GM19467 (cell line): ENCODE measurements at regions not wholly inside any gene's neighbourhood (a gene's known extent, or its start where the extent isn't known, plus 50 kb on each side); places are given as distances from the start of the nearest gene placed in this dataset.

Source experiments
- ATAC-seq: cut with Tn5 transposase; IDR thresholded peaks from one replicate; pipeline ENCODE4 v1.9.1; 2021; ENCODE audit warnings: mild to moderate bottlenecking, moderate library complexity; ENCODE audit not compliant: unreplicated experiment

DNA sequence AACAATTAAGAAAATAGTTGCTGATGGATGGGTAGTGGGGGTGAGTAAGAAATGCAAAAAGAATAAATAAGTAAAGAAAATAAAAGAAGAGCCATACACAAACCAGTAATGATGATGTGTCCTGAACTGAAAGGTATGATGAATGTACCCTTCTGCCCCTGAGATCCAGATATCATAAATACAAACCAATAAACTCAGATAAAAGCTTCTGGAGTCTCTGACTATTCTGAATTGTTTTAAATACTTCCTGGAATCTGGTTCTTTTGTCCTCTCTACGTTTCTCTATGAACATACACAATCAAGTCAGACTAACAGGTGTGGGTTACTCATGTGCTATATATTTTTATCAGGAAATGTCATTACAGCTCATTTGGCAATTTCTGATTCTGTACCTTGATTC is 153.4 kb downstream of the PPP1R2C start:
- ATAC-seq = no peak

DNA sequence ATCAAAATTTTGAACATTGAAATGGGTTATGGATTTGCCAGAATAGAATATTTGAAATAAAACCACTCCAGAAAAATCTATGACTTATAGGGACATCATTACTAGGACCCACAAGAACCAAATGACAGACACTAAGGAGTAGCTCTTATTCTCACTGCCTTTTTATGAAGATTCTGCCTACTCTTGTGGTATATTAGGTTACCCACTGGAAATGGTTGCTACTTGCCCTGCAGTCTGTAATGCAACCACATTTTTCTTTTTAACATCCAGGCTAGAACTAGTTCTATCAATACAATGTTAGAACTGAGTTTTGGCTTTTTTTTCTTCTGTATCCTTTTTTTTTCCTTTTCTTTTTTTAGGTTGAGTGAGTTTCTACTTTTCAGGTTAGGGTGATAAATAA is 158.9 kb downstream of the PPP1R2C start:
- no peak for ATAC-seq

DNA sequence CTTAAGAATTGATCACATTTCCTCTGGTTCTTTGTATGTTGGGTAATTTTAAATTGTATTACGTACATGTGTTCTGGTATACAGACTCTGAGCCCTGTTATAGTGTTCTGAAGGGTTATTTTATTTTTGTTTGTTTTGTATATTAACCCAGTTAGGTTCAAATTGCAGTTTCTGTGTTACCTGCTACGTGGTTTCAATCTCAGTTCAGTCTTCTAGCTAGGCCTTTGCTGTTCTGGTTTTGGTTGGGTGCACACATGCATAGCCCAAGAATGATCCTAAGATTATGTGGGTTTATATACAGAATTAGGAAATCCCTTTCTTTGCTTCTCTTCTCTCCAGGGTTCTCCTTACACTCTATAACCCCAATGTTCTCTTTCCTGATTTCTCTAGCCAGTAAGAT is 161.0 kb downstream of the PPP1R2C start:
- no peak for ATAC-seq

DNA sequence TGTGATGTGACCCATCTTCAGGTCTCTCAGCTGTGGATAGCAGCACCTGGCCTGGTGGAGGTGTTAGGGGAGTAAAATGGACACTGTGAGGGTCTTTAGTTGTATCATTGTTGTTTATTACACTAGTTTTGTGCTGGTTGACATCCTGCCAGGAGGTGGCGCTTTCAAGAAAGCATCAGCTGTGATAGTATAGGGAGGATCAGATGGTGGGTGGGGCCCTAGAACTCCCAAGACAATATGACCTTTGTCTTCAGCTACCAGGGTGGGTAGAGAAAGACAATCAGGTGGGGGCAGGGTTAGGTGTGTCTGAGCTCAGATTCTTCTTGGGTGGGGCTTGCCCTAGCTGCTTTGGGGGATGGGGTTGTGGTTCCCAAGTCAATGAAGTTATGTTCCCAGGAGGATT is 162.8 kb downstream of the PPP1R2C start:
- ATAC-seq = no peak

DNA sequence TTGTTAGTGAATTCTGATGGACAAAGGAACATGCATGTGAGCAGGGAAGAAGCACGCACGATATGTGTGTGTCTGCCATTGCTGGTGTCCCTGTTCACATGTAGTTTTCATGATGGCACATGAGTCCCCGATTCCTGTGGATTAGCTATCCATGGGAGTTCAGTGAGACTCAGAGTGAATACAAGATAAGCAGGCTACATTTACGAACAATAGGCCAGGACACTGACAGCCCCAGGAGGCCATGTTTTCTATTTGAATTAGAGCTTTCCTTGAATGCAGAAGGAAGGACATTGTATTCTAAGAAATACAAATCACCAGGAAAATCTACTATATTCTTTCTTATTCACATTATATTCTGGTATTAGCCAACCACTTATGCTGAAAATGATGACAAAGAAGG is 171.4 kb downstream of the PPP1R2C start:
- ATAC-seq = no peak

DNA sequence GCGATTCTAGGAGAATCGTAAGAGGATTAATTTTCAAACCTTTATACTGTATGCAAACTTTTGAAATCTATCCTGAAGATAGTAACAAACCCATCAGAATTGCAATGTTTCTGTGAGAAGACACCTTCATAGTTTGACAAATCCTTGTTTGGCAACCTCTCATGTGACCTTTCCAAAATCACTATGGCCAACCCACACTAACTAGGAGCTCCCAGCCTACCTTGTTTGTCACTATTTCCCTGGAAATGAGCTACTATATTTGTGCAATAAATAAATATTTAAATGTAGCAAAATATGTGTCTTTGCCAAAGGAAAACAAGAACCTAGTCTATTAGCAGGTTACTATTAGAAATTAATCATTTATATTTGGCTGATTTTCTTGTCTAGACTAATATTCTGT is 173.7 kb downstream of the PPP1R2C start:
- no peak for ATAC-seq

DNA sequence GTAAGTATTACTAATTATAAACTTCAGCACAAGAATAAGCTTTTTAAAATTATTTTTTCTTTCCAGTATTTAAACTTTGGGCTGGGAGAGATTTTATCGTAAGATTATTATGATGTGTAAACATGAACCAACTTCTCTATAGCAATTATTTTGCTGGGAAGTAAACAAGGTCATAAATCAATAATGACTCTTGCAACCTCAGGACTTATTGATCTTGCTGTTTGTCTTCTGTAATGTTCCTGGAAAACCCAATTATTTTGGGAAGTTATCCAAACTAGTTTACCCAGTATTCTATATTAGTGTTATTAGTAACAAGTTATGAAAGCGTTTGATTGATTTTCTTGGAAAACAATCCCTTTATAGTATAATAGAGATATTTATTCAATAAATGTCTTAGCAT is 174.9 kb downstream of the PPP1R2C start:
- ATAC-seq = no peak

DNA sequence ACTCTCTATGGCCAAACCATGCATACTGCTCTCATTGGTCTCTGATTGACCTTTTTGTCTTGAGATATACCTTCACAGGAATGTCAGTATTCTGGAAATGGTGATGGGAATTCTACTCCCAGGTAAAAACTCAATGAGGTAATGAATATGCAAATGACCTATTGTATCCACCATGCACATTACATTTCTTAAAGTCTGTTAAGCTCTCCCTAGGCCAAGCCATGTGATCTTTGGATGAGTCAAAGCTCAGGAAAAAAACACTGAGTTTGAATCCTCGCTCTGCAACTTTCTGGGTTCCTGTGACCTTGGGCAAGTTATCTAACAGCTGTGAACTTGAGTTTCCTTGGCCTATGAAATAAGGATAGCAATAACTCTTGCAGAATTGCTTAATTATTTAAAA is 175.4 kb downstream of the PPP1R2C start:
- no peak for ATAC-seq

DNA sequence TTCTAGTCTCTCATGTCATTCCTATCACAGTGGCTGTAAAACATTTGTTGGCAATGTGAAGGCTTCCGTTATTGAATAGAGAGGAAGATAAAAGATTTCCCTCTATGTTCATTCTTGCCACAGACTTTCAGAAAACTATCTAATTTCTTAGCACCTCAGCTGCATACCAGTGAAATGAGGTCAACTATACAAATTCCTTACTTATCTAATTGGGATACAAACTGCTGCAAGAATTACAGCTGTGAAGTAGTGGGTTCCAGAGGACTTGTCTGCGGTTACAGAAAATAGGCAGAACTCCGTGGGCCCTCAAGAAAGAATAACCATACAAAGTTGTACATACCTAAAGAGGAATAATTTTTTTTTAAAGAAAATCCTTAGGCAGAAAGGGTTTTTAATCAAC is 175.8 kb downstream of the PPP1R2C start:
- no peak for ATAC-seq

DNA sequence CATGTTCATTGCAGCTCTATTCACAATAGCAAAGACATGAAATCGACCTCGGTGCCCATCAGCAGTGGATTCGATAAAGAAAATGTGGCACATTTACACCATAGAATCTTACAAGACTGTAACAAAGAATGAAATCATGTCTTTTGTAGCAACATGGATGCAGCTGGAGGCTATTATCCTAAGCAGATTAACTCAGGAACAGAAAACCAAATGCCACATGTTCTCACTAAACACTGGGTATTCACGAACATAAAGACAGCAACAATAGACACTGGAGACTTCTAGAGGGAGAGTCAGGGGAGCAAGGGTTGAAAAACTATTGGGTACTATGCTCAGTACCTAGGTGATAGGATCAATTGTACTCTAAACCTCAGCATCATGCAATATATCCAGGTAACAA is 180.5 kb downstream of the PPP1R2C start:
- ATAC-seq = no peak

DNA sequence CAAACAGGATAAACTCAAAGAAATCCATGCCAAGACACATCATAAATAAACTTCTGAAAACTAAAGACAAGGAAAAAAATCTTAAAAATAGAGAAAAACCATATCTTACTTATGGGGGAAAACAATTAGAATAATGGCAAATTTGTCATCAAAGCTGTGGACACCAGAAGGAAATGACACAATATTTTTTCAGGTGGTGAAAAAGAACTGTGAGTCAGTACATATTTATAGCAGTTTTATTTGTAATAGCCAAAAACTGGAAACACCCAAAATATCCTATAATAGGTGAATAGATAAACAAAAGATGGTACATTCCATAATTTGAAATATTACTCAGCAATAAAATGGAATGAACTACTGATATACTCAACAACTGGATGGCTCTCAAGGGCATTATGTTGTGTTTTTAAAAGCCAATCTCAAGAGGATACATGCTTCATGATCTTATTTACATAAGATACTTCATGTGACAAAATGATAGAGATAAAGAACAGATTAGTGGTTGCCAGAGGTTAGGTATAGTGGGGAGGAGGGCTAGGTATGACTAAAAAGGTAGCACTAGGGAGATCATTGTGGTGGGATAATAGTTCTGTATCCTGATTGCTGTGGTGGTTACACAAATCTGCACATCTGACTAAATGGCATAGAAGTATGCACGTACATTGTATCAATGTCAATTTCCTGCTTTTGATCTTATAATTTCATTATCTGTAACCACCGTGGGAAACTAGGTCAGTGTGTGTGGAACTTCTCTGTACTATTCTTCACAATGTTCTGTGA is 191.9 kb downstream of the PPP1R2C start:
- no peak for ATAC-seq

DNA sequence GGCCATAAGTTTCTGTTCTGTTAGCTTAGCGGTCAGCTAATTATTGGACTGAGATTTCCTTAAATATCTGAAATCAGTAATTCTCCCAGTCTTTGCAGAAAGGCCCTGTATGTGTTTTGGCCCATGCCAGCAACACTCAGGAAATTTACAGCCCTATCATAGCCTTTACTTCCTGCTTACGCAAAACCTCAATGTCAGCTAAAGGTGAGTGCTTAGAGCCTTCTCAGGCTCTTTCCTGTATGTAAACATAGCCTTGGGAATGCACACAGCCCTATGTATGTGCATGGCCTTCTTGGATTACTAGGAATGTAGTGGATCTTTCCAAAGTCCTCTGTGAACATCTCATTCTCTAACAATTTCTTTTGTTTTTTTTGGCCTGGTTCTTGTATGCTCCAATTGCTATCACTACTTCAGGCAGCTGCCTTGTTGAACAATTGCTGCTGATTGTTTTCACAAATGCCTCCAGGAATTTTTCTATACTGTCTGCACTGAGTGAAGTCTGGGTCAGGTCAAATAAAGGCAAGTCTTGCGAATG is 200.0 kb downstream of the PPP1R2C start:
- ATAC-seq = no peak

DNA sequence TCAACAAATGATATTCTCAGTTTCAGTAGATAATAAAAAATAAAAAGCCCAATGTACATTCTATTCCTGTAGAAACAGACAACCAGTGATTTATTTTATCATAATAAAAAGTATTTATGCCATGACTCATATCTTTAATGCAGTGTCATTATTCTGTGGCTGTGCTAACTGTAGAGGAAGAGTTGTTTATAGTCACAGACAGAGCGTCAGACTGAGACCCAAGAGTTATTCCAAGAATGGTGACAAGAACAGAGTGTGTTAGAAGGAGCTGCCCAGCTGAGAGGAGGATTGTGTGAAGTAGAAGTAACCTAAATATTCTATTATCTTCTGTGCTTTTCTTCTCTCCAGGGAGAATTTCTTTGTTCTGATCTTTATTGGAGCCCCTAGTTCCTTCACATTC is 210.7 kb downstream of the PPP1R2C start:
- no peak for ATAC-seq

DNA sequence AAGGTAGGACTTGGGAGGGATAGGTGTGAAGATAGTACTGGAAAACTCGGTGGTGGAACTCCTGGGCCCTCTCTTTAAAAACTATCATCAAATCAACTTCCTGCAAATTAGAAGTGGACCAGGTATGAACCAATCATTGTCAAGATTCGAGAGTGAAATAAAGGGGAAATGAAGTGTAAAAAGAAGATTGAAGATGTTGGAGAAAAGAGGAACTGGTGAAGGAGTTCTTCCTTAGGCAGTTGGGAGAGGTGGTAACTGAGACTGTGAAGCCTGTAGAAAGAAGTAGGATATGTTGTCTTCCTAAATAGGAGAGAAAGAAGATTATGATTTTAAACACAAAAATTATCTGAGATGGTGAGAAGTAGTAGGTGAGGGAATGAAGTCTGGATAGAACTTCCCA is 212.2 kb downstream of the PPP1R2C start:
- ATAC-seq = no peak

DNA sequence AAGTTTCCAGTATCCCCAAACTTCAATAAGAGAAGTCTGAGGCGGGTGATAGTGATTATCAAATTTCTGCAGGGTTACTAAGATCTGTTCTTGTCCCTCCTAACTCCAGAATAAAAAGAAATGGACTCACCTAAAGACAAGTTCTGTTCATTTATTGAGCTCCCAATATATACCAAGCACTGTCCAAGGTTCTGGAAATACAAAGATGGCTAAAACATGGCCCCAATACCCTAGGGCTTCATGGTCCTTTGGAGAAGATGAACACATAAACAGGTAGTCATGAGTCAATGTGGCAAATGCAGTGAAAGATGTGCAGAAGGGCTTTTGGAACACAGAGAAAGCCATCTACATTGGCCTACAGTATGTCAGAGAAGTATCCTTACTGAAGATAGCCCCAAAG is 231.2 kb downstream of the PPP1R2C start:
- ATAC-seq = no peak

DNA sequence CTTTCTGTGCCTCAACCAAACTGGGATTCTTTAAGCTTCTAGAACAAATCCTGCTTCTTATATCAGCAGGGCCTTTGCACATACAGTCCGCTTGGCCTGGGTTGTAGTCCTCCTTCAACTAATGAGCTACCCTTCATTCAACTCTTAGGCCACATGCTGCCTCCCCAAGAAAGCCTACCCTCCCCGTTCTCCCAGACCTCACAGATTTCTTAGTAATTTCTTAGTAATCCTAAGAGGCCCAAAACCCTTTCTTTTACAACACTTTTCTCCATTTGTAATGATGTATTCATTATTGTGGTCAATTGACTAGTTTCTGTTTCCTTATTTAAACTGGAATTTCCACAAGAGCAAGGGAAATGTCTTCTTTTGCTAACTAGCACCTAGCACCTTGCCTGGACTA is 233.1 kb downstream of the PPP1R2C start:
- ATAC-seq = no peak

DNA sequence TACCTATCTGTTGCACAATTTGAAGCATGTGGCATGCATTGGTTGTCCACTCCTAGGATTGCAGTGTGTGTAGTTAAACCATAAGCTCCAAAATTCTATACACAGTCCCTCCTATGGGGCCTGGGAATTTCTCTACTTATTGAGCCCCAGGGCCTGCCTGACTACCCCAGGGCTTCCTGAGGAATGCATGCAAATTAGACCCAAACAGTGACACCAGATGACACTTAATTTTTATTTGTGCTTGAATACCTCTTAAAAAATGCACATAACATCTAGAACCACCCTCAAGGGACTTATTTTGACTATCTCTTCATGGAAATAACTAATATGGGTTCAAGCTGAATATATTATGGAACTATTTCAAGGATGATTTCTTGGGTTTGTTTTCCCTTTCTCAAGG is 236.4 kb downstream of the PPP1R2C start:
- ATAC-seq = no peak

DNA sequence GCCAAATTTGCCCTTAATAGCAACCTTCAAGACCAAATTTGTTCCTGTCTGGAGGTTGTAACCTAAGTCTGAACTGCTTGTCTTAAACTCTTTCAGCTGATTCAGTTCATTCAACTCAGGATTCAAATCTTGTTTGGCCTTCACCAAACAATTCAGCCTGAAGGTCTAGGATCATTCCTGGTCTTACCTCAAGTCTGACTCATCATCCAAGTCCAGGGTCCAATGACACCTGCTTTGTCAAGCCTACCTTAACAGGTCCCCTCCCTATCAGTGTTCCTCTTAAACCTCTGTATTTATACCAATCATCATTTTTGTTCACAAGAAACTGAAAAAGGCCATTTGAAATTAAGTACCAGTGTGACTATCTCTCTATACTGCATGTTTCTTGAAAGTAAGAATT is 237.8 kb downstream of the PPP1R2C start:
- no peak for ATAC-seq

DNA sequence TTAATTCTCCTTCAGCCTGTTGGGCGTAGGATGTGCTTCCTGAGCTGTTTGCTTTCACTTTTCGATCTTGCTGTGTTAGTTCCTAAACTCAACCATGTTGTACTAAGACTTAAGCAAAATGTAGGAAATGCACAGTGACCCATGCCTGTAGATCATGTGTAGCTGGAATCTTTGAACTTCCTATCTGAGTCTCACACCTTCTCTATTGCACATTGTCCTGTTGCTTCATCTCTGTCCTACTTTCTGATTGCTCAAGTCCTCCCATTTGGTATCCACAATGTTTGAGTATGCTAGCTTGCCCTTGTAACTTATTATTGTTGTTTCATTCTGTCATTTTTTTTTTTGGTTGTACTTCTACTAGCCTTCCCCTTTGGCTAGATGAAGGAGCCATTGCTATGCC is 239.6 kb downstream of the PPP1R2C start:
- no peak for ATAC-seq

DNA sequence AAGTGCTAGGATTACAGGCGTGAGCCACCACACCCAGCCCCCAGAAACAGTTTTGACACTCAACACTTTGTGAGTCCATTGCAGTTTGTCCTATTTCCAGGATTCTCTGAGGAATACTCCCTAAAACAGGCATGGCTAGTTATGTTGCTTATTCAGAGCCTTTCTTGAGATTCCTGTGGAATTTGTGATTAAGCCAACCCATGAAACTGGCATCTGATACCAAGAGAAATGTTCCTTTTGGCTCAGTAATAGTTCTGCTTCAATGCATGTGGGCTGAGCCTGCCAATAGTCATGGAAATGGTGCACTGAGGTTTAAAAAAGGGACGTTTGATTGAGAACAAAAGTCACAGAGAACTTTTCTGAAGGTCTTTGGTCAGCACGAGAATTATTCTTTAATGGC is 241.7 kb downstream of the PPP1R2C start:
- ATAC-seq = no peak

DNA sequence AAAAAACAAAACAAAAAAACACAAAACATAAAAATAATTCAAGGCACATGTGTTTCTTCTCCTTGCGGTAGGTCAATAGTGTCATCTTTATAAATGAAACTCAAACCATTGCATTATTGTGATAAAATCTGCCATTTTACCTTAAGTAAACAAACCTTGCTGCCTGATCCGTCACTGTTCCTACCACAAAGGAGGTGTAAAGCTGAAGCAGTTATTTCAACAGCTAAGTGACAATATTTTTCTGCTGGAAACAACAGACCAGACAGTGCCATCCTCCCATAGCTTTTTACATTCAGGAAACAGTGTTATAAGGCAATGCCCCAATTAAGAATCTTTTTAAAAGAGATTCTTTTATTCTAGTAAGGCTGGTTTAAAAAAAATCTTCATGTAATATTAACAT is 242.7 kb downstream of the PPP1R2C start:
- ATAC-seq = no peak

DNA sequence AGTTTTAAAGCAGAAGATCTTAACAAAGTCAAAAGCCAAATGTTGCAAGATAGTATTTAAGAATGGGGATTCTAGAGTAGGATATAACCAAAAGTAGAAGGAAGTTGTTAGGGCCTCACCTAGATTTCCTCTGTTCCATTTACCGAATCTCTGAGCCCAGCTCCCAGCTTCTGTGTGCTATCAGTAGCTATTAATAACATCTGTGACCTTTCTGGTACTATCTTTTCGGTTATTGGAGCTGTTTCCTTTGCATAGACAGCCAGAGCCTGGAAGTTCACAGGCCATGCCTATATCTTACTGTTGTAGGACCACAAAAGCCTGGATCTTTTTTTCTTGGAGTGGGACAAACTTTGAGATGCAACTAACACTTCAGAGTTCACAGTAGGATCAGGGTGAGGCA is 244.2 kb downstream of the PPP1R2C start:
- ATAC-seq = no peak

DNA sequence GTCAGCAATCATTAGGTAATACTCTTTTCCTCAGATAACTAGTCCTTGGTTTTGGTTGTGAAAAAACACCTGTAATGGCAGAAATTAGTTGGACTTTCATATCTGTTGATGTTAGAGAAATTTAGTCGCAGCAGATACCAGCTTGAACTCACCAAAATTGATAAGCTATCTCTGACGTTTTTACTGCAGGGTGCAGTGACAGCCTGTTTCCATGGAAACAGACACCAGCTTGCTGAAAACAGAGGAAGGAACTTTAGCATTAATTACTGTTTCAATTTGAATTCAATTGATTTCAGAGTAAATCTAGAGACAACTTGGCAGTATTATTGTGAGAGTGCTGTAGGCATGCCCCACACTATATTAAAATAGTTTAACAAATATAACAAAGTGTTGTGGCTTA is 246.5 kb downstream of the PPP1R2C start:
- no peak for ATAC-seq
